ENCODE measurements at regions not wholly inside any gene's neighbourhood (a gene's known extent, or its start where the extent isn't known, plus 50 kb on each side); places are given as distances from the start of the nearest gene placed in this dataset.
"Not testable (repeated sequence)": the region's sequence is repeated elsewhere in the genome, so short reads cannot be mapped to it uniquely, and the experiment has no call there.

DNA sequence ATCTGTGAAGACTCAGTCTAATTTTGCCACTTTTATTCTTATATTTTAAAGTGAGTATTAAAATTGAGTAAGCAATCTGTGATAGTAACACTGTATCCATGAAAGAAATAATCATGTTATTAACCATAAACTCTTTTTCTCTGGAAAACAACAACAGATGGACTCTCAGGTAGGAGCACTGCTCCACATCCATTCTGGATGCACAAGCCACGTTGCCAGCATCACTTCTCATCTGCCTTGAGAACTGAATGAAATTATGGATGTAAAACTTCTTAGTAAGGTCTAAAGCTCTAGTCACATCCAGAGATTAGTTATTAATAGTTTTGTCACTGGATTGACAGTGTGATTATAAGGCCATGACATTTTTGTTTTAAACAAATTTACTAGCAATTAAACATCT is 489.1 kb upstream of the SYT1 start:
- DNase-seq: no peak
- H3K36me3 ChIP-seq (ENCODE audit: low read depth): no peaks in the 10 kb centered on the region
- intact Hi-C loops (cut with DNase I, micrococcal nuclease): no loop called here
- no peak for ATAC-seq
- H3K4me3 ChIP-seq: no peak overlapping the region
- TF ChIP-seq, protein P1, sequence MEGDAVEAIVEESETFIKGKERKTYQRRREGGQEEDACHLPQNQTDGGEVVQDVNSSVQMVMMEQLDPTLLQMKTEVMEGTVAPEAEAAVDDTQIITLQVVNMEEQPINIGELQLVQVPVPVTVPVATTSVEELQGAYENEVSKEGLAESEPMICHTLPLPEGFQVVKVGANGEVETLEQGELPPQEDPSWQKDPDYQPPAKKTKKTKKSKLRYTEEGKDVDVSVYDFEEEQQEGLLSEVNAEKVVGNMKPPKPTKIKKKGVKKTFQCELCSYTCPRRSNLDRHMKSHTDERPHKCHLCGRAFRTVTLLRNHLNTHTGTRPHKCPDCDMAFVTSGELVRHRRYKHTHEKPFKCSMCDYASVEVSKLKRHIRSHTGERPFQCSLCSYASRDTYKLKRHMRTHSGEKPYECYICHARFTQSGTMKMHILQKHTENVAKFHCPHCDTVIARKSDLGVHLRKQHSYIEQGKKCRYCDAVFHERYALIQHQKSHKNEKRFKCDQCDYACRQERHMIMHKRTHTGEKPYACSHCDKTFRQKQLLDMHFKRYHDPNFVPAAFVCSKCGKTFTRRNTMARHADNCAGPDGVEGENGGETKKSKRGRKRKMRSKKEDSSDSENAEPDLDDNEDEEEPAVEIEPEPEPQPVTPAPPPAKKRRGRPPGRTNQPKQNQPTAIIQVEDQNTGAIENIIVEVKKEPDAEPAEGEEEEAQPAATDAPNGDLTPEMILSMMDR (IDR thresholded peaks at IDR 0.05): no peak
- peaks cover 8% of the 10 kb centered on the region for H3K9me3 ChIP-seq
- no peaks in the 10 kb centered on the region for H3K4me1 ChIP-seq (ENCODE audit: low read depth)

DNA sequence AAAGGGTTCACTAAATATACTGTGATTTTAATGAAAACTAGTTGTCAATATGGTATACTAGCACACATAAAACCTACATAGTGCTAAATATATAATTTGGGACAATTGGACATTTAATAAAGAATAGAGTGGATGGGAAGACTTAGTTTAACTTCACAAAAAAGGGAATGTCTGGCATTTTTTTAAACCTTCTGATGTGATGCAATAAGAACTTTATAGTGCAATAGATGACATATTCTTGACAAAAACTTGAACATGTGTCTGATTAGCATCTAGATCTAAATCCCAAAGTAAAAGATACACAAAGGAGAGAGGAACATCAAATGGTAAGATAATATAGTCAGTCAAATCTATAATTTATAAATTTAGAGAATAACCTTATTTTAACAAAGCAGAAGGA is 488.3 kb upstream of the SYT1 start:
- Histone ChIP-seq H3K36me3 (ENCODE audit: low read depth) (no peaks in the 10 kb centered on the region), H3K4me1 (ENCODE audit: low read depth) (no peaks in the 10 kb centered on the region), H3K9me3 (peaks cover 8% of the 10 kb centered on the region), H3K4me3 (no peak overlapping the region)
- ATAC-seq: no peak
- intact Hi-C loops (cut with DNase I, micrococcal nuclease): no loop called here
- DNase-seq: no peak
- TF ChIP-seq, protein P1 (IDR thresholded peaks at IDR 0.05): no peak

DNA sequence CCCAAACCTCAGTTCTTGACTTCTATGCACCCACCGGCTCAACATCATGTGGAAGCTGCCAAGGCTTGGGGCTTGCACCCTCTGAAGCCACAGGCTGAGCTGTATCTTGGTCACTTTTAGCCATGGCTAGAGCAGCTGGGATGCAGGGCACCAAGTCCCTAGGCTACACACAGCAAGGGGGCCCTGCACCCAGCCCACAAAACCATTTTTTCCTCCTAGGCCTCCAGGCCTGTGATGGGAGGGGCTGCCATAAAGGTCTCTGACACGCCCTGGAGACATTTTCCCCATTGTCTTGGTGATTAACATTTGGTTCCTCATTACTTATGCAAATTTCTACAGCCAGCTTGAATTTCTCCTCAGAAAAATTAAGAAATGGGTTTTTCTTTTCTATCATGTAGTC is 485.5 kb upstream of the SYT1 start:
- intact Hi-C loops (cut with DNase I, micrococcal nuclease); ATAC-seq; DNase-seq: not testable (repeated sequence)

DNA sequence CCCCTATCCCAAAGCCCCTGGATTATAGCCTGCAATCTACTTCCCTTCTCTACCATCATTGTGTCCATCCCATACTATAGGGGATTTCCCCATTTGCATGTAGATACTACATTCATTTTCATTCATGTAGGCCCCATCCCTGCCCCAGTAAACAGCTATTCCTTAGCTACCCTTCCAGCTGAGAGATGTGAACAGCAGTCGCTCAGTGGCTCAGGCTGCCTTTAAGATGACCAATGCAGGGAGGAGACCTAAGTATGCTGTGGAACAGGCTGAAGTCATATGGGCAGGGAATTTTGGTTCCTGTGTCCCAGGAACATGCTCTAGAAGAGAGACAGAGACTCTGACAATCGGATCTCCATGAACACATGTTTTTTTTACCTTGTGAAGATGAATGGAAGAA is 481.2 kb upstream of the SYT1 start:
- intact Hi-C loops (cut with DNase I, micrococcal nuclease): no loop called here

More for the DNA sequence above, 485.5 kb upstream of the SYT1 start:
- H3K9me3 ChIP-seq; H3K4me1 ChIP-seq (ENCODE audit: low read depth); H3K4me3 ChIP-seq; H3K36me3 ChIP-seq (ENCODE audit: low read depth): not testable (repeated sequence)

DNA sequence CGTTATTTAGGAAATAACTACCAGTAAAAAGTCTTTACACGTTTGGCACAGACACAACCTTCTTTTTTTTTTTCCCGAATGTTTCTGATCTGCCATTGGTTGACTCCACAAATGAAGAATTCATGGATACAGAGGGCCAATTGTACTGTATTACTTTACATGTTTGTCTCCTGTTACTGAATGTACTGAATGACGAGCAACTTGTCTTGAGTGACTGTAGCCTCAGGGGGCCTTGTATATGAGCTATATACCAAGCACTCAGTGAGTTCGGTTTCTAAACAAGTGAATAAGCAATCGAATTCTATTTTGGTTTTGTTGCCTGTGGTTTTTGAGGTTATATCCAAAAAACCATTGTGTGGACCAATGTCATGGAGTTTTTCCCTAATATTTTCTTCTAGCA is 480.0 kb upstream of the SYT1 start:
- DNase-seq (no peak), ATAC-seq (no peak)
- no peaks in the 10 kb centered on the region for H3K9me3 ChIP-seq
- intact Hi-C loops (cut with DNase I, micrococcal nuclease): no loop called here
- H3K4me1 ChIP-seq (ENCODE audit: low read depth): no peaks in the 10 kb centered on the region
- TF ChIP-seq, protein P1 (IDR thresholded peaks at IDR 0.05): no peak
- no peaks in the 10 kb centered on the region for H3K36me3 ChIP-seq (ENCODE audit: low read depth)
- H3K4me3 ChIP-seq: no peak overlapping the region

More for the DNA sequence above, 481.2 kb upstream of the SYT1 start:
- Histone ChIP-seq H3K36me3 (ENCODE audit: low read depth) (no peaks in the 10 kb centered on the region), H3K9me3 (peaks cover 8% of the 10 kb centered on the region), H3K4me1 (ENCODE audit: low read depth) (no peaks in the 10 kb centered on the region), H3K4me3 (no peak overlapping the region)
- TF ChIP-seq, protein P1 (IDR thresholded peaks at IDR 0.05): no peak
- DNase-seq: no peak
- ATAC-seq: no peak

DNA sequence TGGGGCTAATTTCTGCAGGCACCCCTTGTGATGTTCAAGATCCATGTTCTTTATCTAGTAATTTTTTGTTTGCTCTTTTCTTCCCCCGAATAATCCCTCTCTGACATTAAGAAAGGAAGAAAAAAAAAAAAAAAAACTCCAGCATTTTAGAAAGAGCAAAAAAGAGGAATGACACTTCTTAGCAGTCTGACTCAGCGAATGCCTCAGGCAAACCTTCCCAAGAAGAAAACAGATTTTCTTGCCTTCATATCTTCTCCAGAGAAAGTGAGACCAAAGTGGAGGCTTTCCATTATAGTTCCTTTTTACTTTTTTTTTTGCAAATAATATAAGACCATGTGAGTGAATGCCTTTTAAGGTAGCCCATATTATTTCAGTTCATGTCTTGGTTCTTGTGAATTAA is 479.0 kb upstream of the SYT1 start:
- no peaks in the 10 kb centered on the region for H3K4me1 ChIP-seq (ENCODE audit: low read depth)
- no peak overlapping the region for H3K4me3 ChIP-seq
- H3K36me3 ChIP-seq (ENCODE audit: low read depth): no peaks in the 10 kb centered on the region
- intact Hi-C loops (cut with DNase I, micrococcal nuclease): no loop called here
- H3K9me3 ChIP-seq: no peaks in the 10 kb centered on the region
- TF ChIP-seq, protein P1 (IDR thresholded peaks at IDR 0.05): no peak
- ATAC-seq (no peak), DNase-seq (no peak)
